ENCODE measurements at regions not wholly inside any gene's neighbourhood (a gene's known extent, or its start where the extent isn't known, plus 50 kb on each side); places are given as distances from the start of the nearest gene placed in this dataset.

GRCh38 chr15:94682171-94682570 lies 450.8 kb downstream of the MCTP2 start:
- DNase-seq (ENCODE audit: low read depth): no peak

- no peak for DNase-seq (ENCODE audit: low read depth)
Measured at GRCh38 chr15:94683902-94684301, 452.5 kb downstream of the MCTP2 start.

- DNase-seq (ENCODE audit: low read depth): no peak
Measured at GRCh38 chr15:94691169-94691568, 459.8 kb downstream of the MCTP2 start.

- no peak for DNase-seq (ENCODE audit: low read depth)
Measured at GRCh38 chr15:94692710-94693109, 461.3 kb downstream of the MCTP2 start.

- DNase-seq (ENCODE audit: low read depth): no peak
Measured at GRCh38 chr15:94700211-94700610, 468.9 kb downstream of the MCTP2 start.

GRCh38 chr15:94701281-94701985 lies 470.1 kb downstream of the MCTP2 start:
- DNase-seq (ENCODE audit: low read depth): no peak

- DNase-seq (ENCODE audit: low read depth): no peak
Measured at GRCh38 chr15:94703596-94703995, 472.2 kb downstream of the MCTP2 start.

GRCh38 chr15:94704421-94704820 lies 473.1 kb downstream of the MCTP2 start:
- no peak for DNase-seq (ENCODE audit: low read depth)

GRCh38 chr15:94704946-94705345 lies 473.6 kb downstream of the MCTP2 start:
- DNase-seq (ENCODE audit: low read depth): no peak

GRCh38 chr15:94709319-94709718 lies 478.0 kb downstream of the MCTP2 start:
- DNase-seq (ENCODE audit: low read depth): no peak

- no peak for DNase-seq (ENCODE audit: low read depth)
Measured at GRCh38 chr15:94722024-94722636, 490.8 kb downstream of the MCTP2 start.

- DNase-seq (ENCODE audit: low read depth): no peak
Measured at GRCh38 chr15:94723801-94724200, 492.4 kb downstream of the MCTP2 start.

- DNase-seq (ENCODE audit: low read depth): no peak
Measured at GRCh38 chr15:94731286-94731685, 499.9 kb downstream of the MCTP2 start.

- no peak for DNase-seq (ENCODE audit: low read depth)
Measured at GRCh38 chr15:94734460-94734859, 503.1 kb downstream of the MCTP2 start.

GRCh38 chr15:94736236-94736635 lies 504.9 kb downstream of the MCTP2 start:
- no peak for DNase-seq (ENCODE audit: low read depth)

GRCh38 chr15:94739639-94740038 lies 508.3 kb downstream of the MCTP2 start:
- DNase-seq (ENCODE audit: low read depth): no peak

- no peak for DNase-seq (ENCODE audit: low read depth)
Measured at GRCh38 chr15:94740469-94740868, 509.1 kb downstream of the MCTP2 start.

- no peak for DNase-seq (ENCODE audit: low read depth)
Measured at GRCh38 chr15:94743668-94744067, 512.3 kb downstream of the MCTP2 start.

- no peak for DNase-seq (ENCODE audit: low read depth)
Measured at GRCh38 chr15:94744080-94744793, 512.9 kb downstream of the MCTP2 start.

GRCh38 chr15:94745371-94745770 lies 514.0 kb downstream of the MCTP2 start:
- no peak for DNase-seq (ENCODE audit: low read depth)

GRCh38 chr15:94747510-94747909 lies 516.1 kb downstream of the MCTP2 start:
- DNase-seq (ENCODE audit: low read depth): no peak

GRCh38 chr15:94749811-94750617 lies 518.7 kb downstream of the MCTP2 start:
- DNase-seq (ENCODE audit: low read depth): no peak
